HepG2 (cell line): ENCODE measurements at regions not wholly inside any gene's neighbourhood (a gene's known extent, or its start where the extent isn't known, plus 50 kb on each side); places are given as distances from the start of the nearest gene placed in this dataset.

Source experiments
- ATAC-seq: fragments of 200-7000 bp; cut with Tn5 transposase; 3 replicates; pipeline ENCODE4 v1.9.1; 2020; ENCODE audit warnings: mild to moderate bottlenecking, moderate library complexity
- BruUV-seq: library from RNA; stranded (reverse); fragments of 400-500 nt; replicated peaks from 2 replicates; lab custom pipeline; 2021; lab: Mats Ljungman, UMichigan
- CTCF ChIA-PET: fragments of 300-600 bp; formaldehyde crosslinking; extraction: SDS; loops from one replicate; lab custom pipeline; 2021; ENCODE audit warnings: low total read pairs, inconsistent platforms, low intra/inter-chr PET ratio; lab: Yijun Ruan, JAX
- POLR2A ChIA-PET: fragments of 350-600 bp; sonication (Branson Sonifier 250); formaldehyde crosslinking; loops from one replicate; lab custom pipeline; 2020; ENCODE audit warnings: antibody characterized with exemption, inconsistent platforms; lab: Yijun Ruan, JAX
- DNase-seq: peaks from one replicate; pipeline ENCODE4 v3.0.0-alpha.2; 2015; ENCODE audit warnings: low spot score
- FAIRE-seq: peaks from 3 replicates; lab custom pipeline; 2011; peaks lifted over from hg19 to GRCh38; lab: Jason Lieb, UNC
- H2AFZ ChIP-seq: one replicate; pipeline ENCODE4 v1.6.1; 2011; ENCODE audit warnings: low read length, inconsistent platforms
- H3K27ac ChIP-seq: fragments of 300-600 bp; 3 replicates; pipeline ENCODE4 v1.8.0; 2011; ENCODE audit warnings: mixed run types, mild to moderate bottlenecking, mixed read lengths, low read length, inconsistent platforms; ENCODE audit not compliant: insufficient read depth; ENCODE audit errors: extremely low read length
- H3K27me3 ChIP-seq, 2 experiments: fragments of 200-600 bp in 1 of 2; 2 replicates in 1 of 2; 3 replicates in 1 of 2; pipeline versions ENCODE4 v1.6.0 to v1.8.0; 2011; ENCODE audit warnings: low read length in 2 of 2, mild to moderate bottlenecking in 2 of 2, moderate library complexity in 2 of 2, inconsistent platforms in 1 of 2; ENCODE audit not compliant: insufficient read depth in 2 of 2, control insufficient read depth in 1 of 2
- H3K36me3 ChIP-seq, 2 experiments: fragments of 200-600 bp in 1 of 2; replicated peaks in 1 of 2; 2 replicates in 1 of 2; 3 replicates in 1 of 2; pipeline versions ENCODE4 v1.5.1 to v1.8.0; 2011; ENCODE audit warnings: low read length in 2 of 2, inconsistent platforms in 1 of 2; ENCODE audit not compliant: insufficient read depth in 2 of 2, control insufficient read depth in 1 of 2
- H3K4me1 ChIP-seq: 2 replicates; pipeline ENCODE4 v1.5.1; 2012; ENCODE audit warnings: low read length, inconsistent platforms; ENCODE audit not compliant: insufficient read depth
- H3K4me2 ChIP-seq: 2 replicates; pipeline ENCODE4 v1.6.0; 2011; ENCODE audit warnings: low read depth, low read length, inconsistent platforms
- H3K4me3 ChIP-seq, 3 experiments: fragments of 200-600 bp in 1 of 3; sonication (generic), shearing (Covaris generic) in 1 of 3; replicated peaks in 1 of 3; 2 replicates each; pipeline ENCODE4 v1.5.1; 2011 to 2016; ENCODE audit warnings: low read length in 3 of 3, inconsistent platforms in 2 of 3, low read depth in 2 of 3, mild to moderate bottlenecking in 2 of 3, control low read depth in 1 of 3, mixed read lengths in 1 of 3; ENCODE audit not compliant: insufficient read depth in 1 of 3
- H3K79me2 ChIP-seq: one replicate; pipeline ENCODE4 v1.6.1; 2011; ENCODE audit warnings: low read length, inconsistent platforms; ENCODE audit not compliant: insufficient read depth
- H3K9ac ChIP-seq: 2 replicates; pipeline ENCODE4 v1.6.0; 2011; ENCODE audit warnings: mild to moderate bottlenecking, low read depth, low read length, inconsistent platforms; ENCODE audit not compliant: insufficient read depth
- H3K9me3 ChIP-seq: 2 replicates; pipeline ENCODE4 v1.5.1; 2012; ENCODE audit warnings: mild to moderate bottlenecking, low read length
- H4K20me1 ChIP-seq: 2 replicates; pipeline ENCODE4 v1.6.0; 2011; ENCODE audit warnings: inconsistent platforms, mild to moderate bottlenecking, low read length, moderate library complexity; ENCODE audit not compliant: insufficient read depth
- ATAD3A ChIP-seq: sonication (generic); formaldehyde crosslinking; IDR thresholded peaks from 2 replicates; pipeline ENCODE4 v1.4.0; 2020; ENCODE audit warnings: missing genetic modification reagents
- ATF7 ChIP-seq, 2 experiments: fragments of 450-650 bp in 1 of 2; sonication (generic) in 1 of 2; formaldehyde crosslinking in 1 of 2; IDR thresholded peaks; 2 replicates each; pipeline versions ENCODE4 v1.4.0 to v1.6.1; 2016 to 2020; ENCODE audit warnings: antibody characterized with exemption in 1 of 2, mild to moderate bottlenecking in 1 of 2, missing genetic modification reagents in 1 of 2
- ERF ChIP-seq: IDR thresholded peaks from 2 replicates; pipeline ENCODE4 v1.6.1; 2018; ENCODE audit warnings: missing biosample characterization, missing genetic modification reagents
- FOXK2 ChIP-seq: fragments of 450-650 bp; IDR thresholded peaks from 2 replicates; pipeline ENCODE4 v1.6.1; 2016
- JDP2 ChIP-seq: sonication (generic); formaldehyde crosslinking; IDR thresholded peaks from 2 replicates; pipeline ENCODE4 v1.8.1; 2022; ENCODE audit warnings: missing genetic modification reagents, borderline replicate concordance
- MAFK ChIP-seq, 2 experiments: IDR thresholded peaks in 1 of 2; conservative IDR thresholded peaks in 1 of 2; 2 replicates each; pipeline ENCODE4 v1.6.1; 2011; ENCODE audit warnings: improper control_type of control experiment in 2 of 2, low read length in 2 of 2
- NR3C1 ChIP-seq: sonication (generic); formaldehyde crosslinking; IDR thresholded peaks from 2 replicates; pipeline ENCODE4 v1.4.0; 2020; ENCODE audit warnings: missing genetic modification reagents
- NRL ChIP-seq: sonication (generic); formaldehyde crosslinking; IDR thresholded peaks from 2 replicates; pipeline ENCODE4 v1.5.0; 2020; ENCODE audit warnings: missing genetic modification reagents, mild to moderate bottlenecking, moderate library complexity, borderline replicate concordance
- TBX3 ChIP-seq: fragments of 450-650 bp; IDR thresholded peaks from 2 replicates; pipeline ENCODE4 v1.6.1; 2017; ENCODE audit warnings: antibody characterized with exemption, mild to moderate bottlenecking, inconsistent platforms, borderline replicate concordance
- TSC22D2 ChIP-seq: sonication (generic); formaldehyde crosslinking; IDR thresholded peaks from 2 replicates; pipeline ENCODE4 v1.5.1; 2020; ENCODE audit warnings: missing genetic modification reagents, mild to moderate bottlenecking, borderline replicate concordance
- ZMAT3 ChIP-seq: sonication (generic); formaldehyde crosslinking; conservative IDR thresholded peaks from 2 replicates; pipeline ENCODE4 v1.7.0; 2021; ENCODE audit warnings: missing genetic modification reagents
- ZNF691 ChIP-seq: sonication (generic); formaldehyde crosslinking; IDR thresholded peaks from 2 replicates; pipeline ENCODE4 v1.4.0; 2020; ENCODE audit warnings: missing genetic modification reagents, low read depth, mild to moderate bottlenecking, borderline replicate concordance
- ZNF75D ChIP-seq: sonication (generic); formaldehyde crosslinking; IDR thresholded peaks from 2 replicates; pipeline ENCODE4 v1.8.1; 2023; ENCODE audit warnings: missing genetic modification reagents, mild to moderate bottlenecking, borderline replicate concordance
- WGBS: methylation state at CpG from one replicate; pipeline ENCODE4 v1.1.6; 2017; ENCODE audit warnings: low lambda C conversion rate; 5-methylcytosine and 5-hydroxymethylcytosine counted together
- in situ Hi-C: cut with HindIII; loops from 2 replicates; pipeline ENCODE4 v1.10.0; 2017; ENCODE audit warnings: low pct_unique_long_range_greater_than_20kb; ENCODE audit not compliant: extremely low pct_ligation_motif_present
- intact Hi-C: fragments of 100-400 bp; cut with micrococcal nuclease; formaldehyde crosslinking; loops from one replicate; pipeline ENCODE4 v1.10.0; 2022; ENCODE audit not compliant: unreplicated experiment
- TF ChIP-seq, protein P1 (sequence below), 2 experiments: sonication (generic) in 1 of 2; formaldehyde crosslinking in 1 of 2; IDR thresholded peaks; 2 replicates each; pipeline versions ENCODE4 v1.4.0 to v1.6.1; 2018 to 2020; ENCODE audit warnings: missing genetic modification reagents in 2 of 2, borderline replicate concordance in 1 of 2, low read depth in 1 of 2, mild to moderate bottlenecking in 1 of 2, missing biosample characterization in 1 of 2

GRCh38 chr3:3615533-3615932 is 183.7 kb upstream of the LRRN1 start (continued):
- TF ChIP-seq MAFK (conservative IDR thresholded peaks at IDR 0.05 in 1 of 2, IDR thresholded peaks at IDR 0.05 in 1 of 2; ENCODE audit: low read length in 2 of 2) (no peak), ZNF691 (CRISPR knock-in tag) (no peak), ERF (CRISPR knock-in tag) (no peak)
- TF ChIP-seq, all 625 proteins: peak for 0

DNA sequence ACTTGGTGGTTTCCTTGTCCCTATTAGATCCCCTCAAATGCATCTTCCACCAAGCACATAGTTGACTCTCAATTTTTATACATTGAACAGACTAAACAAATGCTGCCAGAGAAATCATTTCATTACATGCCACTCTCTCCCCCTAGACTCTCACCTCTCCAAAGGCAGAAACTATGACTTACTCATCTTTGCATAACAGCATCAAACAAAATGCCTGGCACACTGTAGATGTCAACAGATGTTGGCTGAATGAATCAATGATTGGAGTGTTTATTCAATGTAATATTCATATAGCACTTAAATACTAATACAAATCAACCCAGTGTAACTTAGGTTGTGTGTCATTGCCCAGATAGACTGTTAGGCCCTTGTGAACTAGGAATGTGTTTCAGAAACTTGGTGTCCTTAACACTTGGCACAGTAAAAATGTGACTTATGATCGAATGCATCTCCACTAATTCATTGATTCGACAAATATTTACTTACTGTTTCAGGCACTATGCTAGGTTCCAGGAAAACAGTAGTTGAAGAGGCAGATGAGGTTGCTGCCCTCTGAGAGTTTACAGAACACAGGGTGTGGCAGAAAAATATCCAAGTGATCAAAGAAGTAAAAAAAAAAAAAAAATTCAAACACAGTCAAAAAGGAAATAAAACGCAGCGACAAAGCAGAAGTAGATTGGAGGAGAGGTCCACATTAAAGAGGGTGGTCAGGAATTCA is 188.5 kb upstream of the LRRN1 start:
- intact Hi-C loops, result no loop called here
- TF ChIP-seq, protein P1, sequence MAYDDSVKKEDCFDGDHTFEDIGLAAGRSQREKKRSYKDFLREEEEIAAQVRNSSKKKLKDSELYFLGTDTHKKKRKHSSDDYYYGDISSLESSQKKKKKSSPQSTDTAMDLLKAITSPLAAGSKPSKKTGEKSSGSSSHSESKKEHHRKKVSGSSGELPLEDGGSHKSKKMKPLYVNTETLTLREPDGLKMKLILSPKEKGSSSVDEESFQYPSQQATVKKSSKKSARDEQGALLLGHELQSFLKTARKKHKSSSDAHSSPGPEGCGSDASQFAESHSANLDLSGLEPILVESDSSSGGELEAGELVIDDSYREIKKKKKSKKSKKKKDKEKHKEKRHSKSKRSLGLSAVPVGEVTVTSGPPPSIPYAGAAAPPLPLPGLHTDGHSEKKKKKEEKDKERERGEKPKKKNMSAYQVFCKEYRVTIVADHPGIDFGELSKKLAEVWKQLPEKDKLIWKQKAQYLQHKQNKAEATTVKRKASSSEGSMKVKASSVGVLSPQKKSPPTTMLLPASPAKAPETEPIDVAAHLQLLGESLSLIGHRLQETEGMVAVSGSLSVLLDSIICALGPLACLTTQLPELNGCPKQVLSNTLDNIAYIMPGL (CRISPR knock-in tag; IDR thresholded peaks at IDR 0.05; ENCODE audit: borderline replicate concordance in 1 of 2, low read depth in 1 of 2), result no peak
- no peak for TF ChIP-seq NR3C1 (CRISPR knock-in tag)
- no peak for TF ChIP-seq FOXK2
- TF ChIP-seq ZMAT3 (CRISPR knock-in tag), result no peak
- no peak for TF ChIP-seq TBX3
- no peak for TF ChIP-seq ATAD3A (CRISPR knock-in tag)
- TF ChIP-seq JDP2 (CRISPR knock-in tag), result no peak
- TF ChIP-seq ATF7 (IDR thresholded peaks at IDR 0.05), result no peak
- TF ChIP-seq ATF7 (CRISPR knock-in tag; IDR thresholded peaks at IDR 0.05), result no peak
- TF ChIP-seq NRL (CRISPR knock-in tag), result no peak
- no peak for TF ChIP-seq ZNF75D (CRISPR knock-in tag)
- TF ChIP-seq TSC22D2, result no peak
- CTCF ChIA-PET, result no interaction called here
- Histone ChIP-seq H2AFZ (no peak overlapping the region), H3K36me3 (no peaks in the 10 kb centered on the region), H3K9ac (no peak overlapping the region), H3K4me1 (no peaks in the 10 kb centered on the region), H3K79me2 (no peaks in the 10 kb centered on the region), H3K4me3 (no peak overlapping the region), H3K4me2 (no peak overlapping the region), H3K27ac (no peak overlapping the region), H3K27me3 (no peaks in the 10 kb centered on the region), H3K9me3 (no peaks in the 10 kb centered on the region), H4K20me1 (no peaks in the 10 kb centered on the region)
- in situ Hi-C loops, result no loop called here
- POLR2A ChIA-PET, result no interaction called here
- WGBS, result under 1% methylated on average over 4 of the region's 4 CpGs
- no TSS peak for BruUV-seq
- DNase-seq (no peak), ATAC-seq (no peak), FAIRE-seq (no peak)
